Stomach (tissue), 4 donors: ENCODE measurements at regions not wholly inside any gene's neighbourhood (a gene's known extent, or its start where the extent isn't known, plus 50 kb on each side); places are given as distances from the start of the nearest gene placed in this dataset.

ENCODE experiments used
- CTCF ChIP-seq, 7 experiments: fragments of 450-650 bp in 4 of 7; fragments of 200-600 bp in 3 of 7; sonication (generic) in 3 of 7; IDR thresholded peaks; one replicate each; pipeline ENCODE4 v1.5.1; 2016 to 2019; ENCODE audit warnings: antibody characterized with exemption in 7 of 7, control low read depth in 2 of 7, mild to moderate bottlenecking in 1 of 7
- EP300 ChIP-seq: sonication (generic); formaldehyde crosslinking; IDR thresholded peaks from one replicate; pipeline ENCODE4 v1.6.1; 2017; ENCODE audit warnings: antibody characterized with exemption
- POLR2A ChIP-seq, 4 donors: fragments of 450-650 bp; IDR thresholded peaks; one replicate each; pipeline ENCODE4 v1.6.1; 2016; ENCODE audit warnings: antibody characterized with exemption in 4 of 4, control low read depth in 2 of 4, mild to moderate bottlenecking in 1 of 4, moderate library complexity in 1 of 4
- POLR2AphosphoS5 ChIP-seq, 3 donors: sonication (generic); formaldehyde crosslinking; IDR thresholded peaks; one replicate each; pipeline ENCODE4 v1.6.1; 2016; ENCODE audit warnings: antibody characterized with exemption in 3 of 3

GRCh38 chr17:14797021-14797420 lies 468.1 kb downstream of the PMP22 start:
- no peak for TF ChIP-seq CTCF (IDR thresholded peaks at IDR 0.05)
- no peak for TF ChIP-seq POLR2A (IDR thresholded peaks at IDR 0.05)
- no peak for TF ChIP-seq POLR2AphosphoS5 (IDR thresholded peaks at IDR 0.05)
- no peak for TF ChIP-seq EP300
